HG03064 (cell line): ENCODE measurements at regions not wholly inside any gene's neighbourhood (a gene's known extent, or its start where the extent isn't known, plus 50 kb on each side); places are given as distances from the start of the nearest gene placed in this dataset.

Experiments used
- ATAC-seq: cut with Tn5 transposase; IDR thresholded peaks from one replicate; pipeline ENCODE4 v1.9.1; 2021; ENCODE audit warnings: low read depth; ENCODE audit not compliant: unreplicated experiment

GRCh38 chr2:153197402-153198386, 280.9 kb downstream of the RPRM start:
- ATAC-seq: no peak

- no peak for ATAC-seq
Observed at GRCh38 chr2:153196378-153197058, 282.0 kb downstream of the RPRM start.

DNA sequence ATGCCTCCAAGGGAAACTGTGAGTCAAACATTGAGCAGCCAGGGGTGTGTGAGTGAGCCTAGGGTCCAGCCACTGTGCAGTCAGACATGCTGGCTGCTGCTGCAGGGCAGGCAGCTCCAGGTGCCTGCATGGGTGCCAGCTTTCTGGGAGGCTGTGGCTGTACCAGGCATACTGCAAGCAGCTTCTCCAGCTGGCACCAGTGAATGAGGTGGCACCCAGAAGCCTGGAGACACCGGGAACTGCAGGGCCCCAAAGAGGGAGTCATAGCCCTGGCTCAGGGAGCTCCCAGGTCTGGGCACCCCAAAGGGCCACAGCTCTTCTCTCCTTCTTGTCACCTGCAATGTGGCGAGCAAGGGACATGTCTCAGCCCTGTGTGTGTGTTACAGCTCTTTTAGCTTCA, 283.2 kb downstream of the RPRM start:
- ATAC-seq: no peak

GRCh38 chr2:153189091-153189888, 289.3 kb downstream of the RPRM start:
- ATAC-seq: no peak

- no peak for ATAC-seq
Observed at GRCh38 chr2:153179808-153180207, 298.8 kb downstream of the RPRM start.

DNA sequence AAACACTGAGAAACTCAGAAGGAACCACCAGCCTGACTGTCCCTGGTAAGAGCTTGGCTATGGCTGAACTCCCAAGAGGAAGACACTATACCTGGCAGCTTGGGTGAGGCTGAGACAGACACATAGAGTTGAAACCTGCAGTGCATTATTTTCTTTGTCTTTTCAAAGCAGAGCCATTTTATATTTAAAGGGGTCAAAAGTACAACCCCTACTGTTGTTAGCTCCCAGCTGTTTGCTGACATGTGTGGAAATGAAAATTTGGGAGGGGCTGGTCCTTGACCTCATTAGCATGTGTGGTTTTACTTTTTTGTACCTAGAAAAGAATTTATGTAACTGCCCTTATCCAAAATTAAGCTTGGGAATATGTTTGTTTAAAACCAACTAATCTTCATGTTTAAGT, 309.0 kb downstream of the RPRM start:
- no peak for ATAC-seq

GRCh38 chr2:153165021-153165420, 313.5 kb downstream of the RPRM start:
- no peak for ATAC-seq

GRCh38 chr2:153163055-153163454, 315.5 kb downstream of the RPRM start:
- no peak for ATAC-seq

DNA sequence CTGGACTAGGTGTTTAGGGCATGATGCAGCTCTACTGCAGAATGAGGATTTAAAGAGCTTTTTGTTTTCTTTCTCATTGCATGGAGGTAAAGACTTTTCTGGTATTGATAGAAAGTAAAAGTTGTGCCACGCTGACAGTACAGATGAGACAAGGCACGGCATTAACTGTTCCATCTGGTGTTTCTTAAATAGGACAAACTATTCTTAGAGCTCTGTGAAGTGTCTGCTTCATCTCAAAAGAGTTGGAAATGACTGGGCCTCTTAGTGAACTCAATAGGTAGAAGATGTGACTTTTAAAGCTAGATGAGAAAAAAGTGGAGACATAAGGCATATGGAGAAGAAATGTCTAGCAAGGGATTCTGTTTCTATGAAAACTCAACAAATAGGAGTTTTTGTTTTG, 321.8 kb downstream of the RPRM start:
- ATAC-seq: no peak

DNA sequence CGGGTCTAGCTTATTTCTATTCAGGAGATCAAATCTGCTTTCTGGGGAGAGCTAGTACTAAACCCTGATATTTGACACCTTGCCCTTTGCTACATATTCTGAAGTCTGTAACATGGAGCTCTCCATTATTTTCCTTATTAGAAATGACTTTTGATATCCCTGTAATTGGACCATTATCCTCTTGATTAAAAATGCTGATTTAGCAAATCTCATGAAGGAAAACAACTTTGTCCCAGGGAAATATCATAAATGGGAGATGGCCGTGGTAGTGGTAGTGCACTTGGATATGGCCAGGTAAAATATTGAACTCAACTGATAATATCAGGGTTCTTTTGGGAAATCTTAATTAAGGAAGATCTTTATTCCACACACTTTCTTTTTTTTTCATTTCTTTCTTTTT, 326.5 kb downstream of the RPRM start:
- no peak for ATAC-seq

GRCh38 chr2:153145470-153145978, 333.0 kb downstream of the RPRM start:
- ATAC-seq: no peak

DNA sequence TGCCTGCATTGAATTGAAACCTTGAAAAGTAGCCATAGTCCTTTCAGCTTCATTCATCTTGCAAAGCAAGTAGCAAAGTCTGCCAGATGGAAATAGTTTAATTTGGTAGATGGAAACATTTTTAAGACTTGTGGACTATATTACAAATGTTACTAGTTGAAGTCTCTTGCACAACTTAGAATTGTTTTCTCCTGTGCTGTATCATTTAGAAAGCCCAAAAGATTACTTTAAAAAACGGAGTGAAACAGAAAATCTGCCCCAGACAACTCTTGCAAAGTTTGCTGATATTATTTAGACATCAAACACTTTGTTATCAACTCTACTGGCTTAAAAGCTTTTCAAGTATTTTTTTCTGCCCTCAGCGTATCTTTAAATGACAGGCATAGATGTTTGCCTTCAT, 335.0 kb downstream of the RPRM start:
- no peak for ATAC-seq

GRCh38 chr2:153140498-153140897, 338.1 kb downstream of the RPRM start:
- ATAC-seq: no peak

- no peak for ATAC-seq
Observed at GRCh38 chr2:153138651-153139375, 339.7 kb downstream of the RPRM start.

DNA sequence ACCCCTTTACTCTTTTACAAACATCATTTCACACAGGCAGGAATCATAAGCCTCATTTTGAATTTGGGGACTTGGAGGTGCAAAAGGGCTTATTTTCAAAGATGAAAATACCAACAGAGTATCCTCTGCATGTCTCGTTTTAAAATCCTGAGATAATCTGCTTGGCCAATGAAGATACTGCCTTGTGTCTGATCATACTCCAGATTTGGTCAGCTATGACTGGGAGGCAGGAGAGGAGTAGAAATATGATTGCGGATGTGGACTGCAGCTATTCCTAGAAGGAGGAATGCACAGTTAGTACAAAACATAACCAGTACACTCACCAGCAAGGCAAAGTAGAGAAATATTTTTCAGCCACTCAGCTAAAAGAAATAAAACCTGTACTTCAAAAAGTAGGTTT, 342.3 kb downstream of the RPRM start:
- no peak for ATAC-seq

- ATAC-seq: no peak
Observed at GRCh38 chr2:153134725-153135124, 343.8 kb downstream of the RPRM start.

GRCh38 chr2:153133716-153134115, 344.8 kb downstream of the RPRM start:
- ATAC-seq: no peak

GRCh38 chr2:153132418-153132817, 346.1 kb downstream of the RPRM start:
- no peak for ATAC-seq

- no peak for ATAC-seq
Observed at GRCh38 chr2:153115141-153115540, 363.4 kb downstream of the RPRM start.

- no peak for ATAC-seq
Observed at GRCh38 chr2:153110486-153110885, 368.1 kb downstream of the RPRM start.
